ENCODE measurements at regions not wholly inside any gene's neighbourhood (a gene's known extent, or its start where the extent isn't known, plus 50 kb on each side); places are given as distances from the start of the nearest gene placed in this dataset.

DNA sequence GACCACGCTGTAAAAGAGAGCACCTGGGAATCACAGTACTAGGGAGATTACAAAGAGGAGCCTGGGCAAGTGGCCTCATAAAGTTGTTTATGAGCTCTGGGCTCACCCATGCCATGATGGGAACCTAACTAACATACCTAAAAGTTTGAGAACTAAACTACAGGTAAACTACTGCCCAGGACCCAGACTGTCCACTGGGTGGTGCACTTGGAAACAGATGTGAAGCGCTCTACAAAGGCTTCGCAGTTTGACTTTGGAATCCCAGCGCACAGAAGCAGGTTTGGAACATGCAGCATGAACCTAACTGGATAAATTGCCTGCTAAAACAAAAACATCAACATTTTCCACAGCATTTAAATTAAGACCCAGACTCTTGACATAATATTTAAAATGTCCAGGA is 418.6 kb downstream of the FAM181B start:
- H3K4me3 ChIP-seq, result no peak overlapping the region
- 15 to 51% methylated on average over 3 to 4 of the region's 4 CpGs for WGBS, 2 donors
- no peaks in the 10 kb centered on the region for H3K36me3 ChIP-seq
- TF ChIP-seq POLR2A (IDR thresholded peaks at IDR 0.05) (no peak), CTCF (IDR thresholded peaks at IDR 0.05) (peak in 4 of 6 experiments; percentile 12 to 29 (median 16))
- DNase-seq, result no peak
- no peak overlapping the region for H3K27ac ChIP-seq
- H3K27me3 ChIP-seq, result no peaks in the 10 kb centered on the region
- no peaks in the 10 kb centered on the region for H3K4me1 ChIP-seq
- no peaks in the 10 kb centered on the region for H3K9me3 ChIP-seq
- intact Hi-C loops (cut with DNase I), result no loop called here

DNA sequence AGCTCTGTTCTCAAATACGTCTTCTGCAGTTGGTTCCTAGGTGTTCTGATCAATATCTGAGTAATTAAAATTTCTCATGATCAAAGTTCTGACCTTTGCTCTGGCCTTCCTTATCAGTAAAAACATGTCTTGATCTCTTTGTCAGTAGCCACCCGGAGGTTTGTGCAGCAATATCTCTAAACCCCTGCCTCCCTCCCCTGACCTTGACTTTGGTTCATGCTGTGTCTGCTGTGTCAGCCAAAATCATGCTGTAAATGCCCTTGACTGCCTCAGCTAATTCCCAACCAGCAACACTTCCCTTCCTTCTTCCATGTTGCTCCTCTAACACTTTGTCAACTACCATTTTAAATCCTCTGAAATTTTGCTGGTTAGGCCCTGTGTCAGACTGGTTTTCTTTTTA is 424.7 kb downstream of the FAM181B start:
- H3K27ac ChIP-seq, result no peak overlapping the region
- intact Hi-C loops (cut with DNase I), result no loop called here
- no peak overlapping the region for H3K4me3 ChIP-seq
- no peaks in the 10 kb centered on the region for H3K36me3 ChIP-seq
- no peaks in the 10 kb centered on the region for H3K4me1 ChIP-seq
- DNase-seq, result no peak
- H3K9me3 ChIP-seq, result no peaks in the 10 kb centered on the region
- TF ChIP-seq CTCF (IDR thresholded peaks at IDR 0.05) (no peak), POLR2A (IDR thresholded peaks at IDR 0.05) (no peak)
- no peaks in the 10 kb centered on the region for H3K27me3 ChIP-seq
- 53 to 58% methylated on average over 2 of the region's 2 CpGs for WGBS, 2 donors

GRCh38 chr11:82305123-82305522 is 428.5 kb downstream of the FAM181B start:
- Histone ChIP-seq H3K27me3 (no peaks in the 10 kb centered on the region), H3K4me1 (no peaks in the 10 kb centered on the region), H3K27ac (no peak overlapping the region), H3K9me3 (no peaks in the 10 kb centered on the region), H3K4me3 (no peak overlapping the region), H3K36me3 (no peaks in the 10 kb centered on the region)
- intact Hi-C loops (cut with DNase I), result no loop called here
- no peak for DNase-seq
- no peak for TF ChIP-seq POLR2A (IDR thresholded peaks at IDR 0.05)
- no peak for TF ChIP-seq CTCF (IDR thresholded peaks at IDR 0.05)
- 53 to 72% methylated on average over 1 of the region's 1 CpG for WGBS, 2 donors

DNA sequence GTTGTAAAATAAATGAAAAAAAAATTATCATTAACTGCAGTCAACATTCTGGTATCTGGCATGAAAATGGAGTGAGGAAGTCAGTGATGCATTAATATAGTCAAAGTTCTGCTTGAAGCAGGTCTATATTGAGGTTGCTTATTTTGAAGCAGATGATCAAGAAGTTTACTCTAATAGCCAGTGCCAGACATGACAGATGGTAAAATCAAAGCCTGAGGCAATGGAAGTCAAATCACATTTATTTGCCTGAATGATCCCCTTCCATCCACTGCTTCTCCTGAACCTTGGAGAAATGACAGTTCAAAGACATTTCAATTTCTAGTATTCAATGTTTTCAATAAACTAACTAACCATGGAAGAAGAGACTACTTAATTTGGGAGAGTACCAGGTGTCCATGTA is 430.0 kb downstream of the FAM181B start:
- Histone ChIP-seq H3K27me3 (no peaks in the 10 kb centered on the region), H3K4me3 (no peak overlapping the region), H3K9me3 (no peaks in the 10 kb centered on the region), H3K36me3 (no peaks in the 10 kb centered on the region), H3K4me1 (no peaks in the 10 kb centered on the region), H3K27ac (no peak overlapping the region)
- DNase-seq, result no peak
- TF ChIP-seq CTCF (IDR thresholded peaks at IDR 0.05) (no peak), POLR2A (IDR thresholded peaks at IDR 0.05) (no peak)
- intact Hi-C loops (cut with DNase I), result no loop called here

DNA sequence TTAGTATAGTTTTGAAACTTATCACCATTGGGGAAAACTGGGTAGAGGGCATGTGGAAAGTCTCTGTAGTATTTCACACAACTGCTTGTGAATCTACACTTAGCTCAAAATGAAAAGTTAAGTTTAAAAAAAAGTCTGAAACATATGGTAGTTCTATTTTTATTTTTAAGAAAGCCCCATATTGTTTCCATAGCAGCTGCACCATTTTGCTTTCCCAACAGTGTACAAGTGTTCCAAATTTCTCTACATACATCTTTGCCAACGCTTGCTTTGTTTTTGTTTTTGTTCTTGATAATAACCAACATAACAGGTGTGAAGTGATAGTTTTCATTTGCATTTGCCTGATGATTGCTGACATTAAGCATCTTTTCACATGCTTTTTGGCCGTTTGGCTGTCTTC is 445.2 kb downstream of the FAM181B start:
- no peaks in the 10 kb centered on the region for H3K9me3 ChIP-seq
- 37 to 48% methylated on average over 2 of the region's 2 CpGs for WGBS, 2 donors
- DNase-seq, result no peak
- H3K27me3 ChIP-seq, result no peaks in the 10 kb centered on the region
- H3K36me3 ChIP-seq, result no peaks in the 10 kb centered on the region
- H3K4me3 ChIP-seq, result no peak overlapping the region
- intact Hi-C loops (cut with DNase I), result no loop called here
- no peak overlapping the region for H3K27ac ChIP-seq
- TF ChIP-seq POLR2A (IDR thresholded peaks at IDR 0.05) (no peak), CTCF (IDR thresholded peaks at IDR 0.05) (no peak)
- no peaks in the 10 kb centered on the region for H3K4me1 ChIP-seq
